IPS DF 4.7 (cell line): ENCODE measurements at regions not wholly inside any gene's neighbourhood (a gene's known extent, or its start where the extent isn't known, plus 50 kb on each side); places are given as distances from the start of the nearest gene placed in this dataset.

ENCODE experiments used
- DNase-seq: peaks from one replicate; pipeline ENCODE4 v3.0.0-alpha.2; 2013; ENCODE audit warnings: low spot score; ENCODE audit errors: extremely low read depth

DNA sequence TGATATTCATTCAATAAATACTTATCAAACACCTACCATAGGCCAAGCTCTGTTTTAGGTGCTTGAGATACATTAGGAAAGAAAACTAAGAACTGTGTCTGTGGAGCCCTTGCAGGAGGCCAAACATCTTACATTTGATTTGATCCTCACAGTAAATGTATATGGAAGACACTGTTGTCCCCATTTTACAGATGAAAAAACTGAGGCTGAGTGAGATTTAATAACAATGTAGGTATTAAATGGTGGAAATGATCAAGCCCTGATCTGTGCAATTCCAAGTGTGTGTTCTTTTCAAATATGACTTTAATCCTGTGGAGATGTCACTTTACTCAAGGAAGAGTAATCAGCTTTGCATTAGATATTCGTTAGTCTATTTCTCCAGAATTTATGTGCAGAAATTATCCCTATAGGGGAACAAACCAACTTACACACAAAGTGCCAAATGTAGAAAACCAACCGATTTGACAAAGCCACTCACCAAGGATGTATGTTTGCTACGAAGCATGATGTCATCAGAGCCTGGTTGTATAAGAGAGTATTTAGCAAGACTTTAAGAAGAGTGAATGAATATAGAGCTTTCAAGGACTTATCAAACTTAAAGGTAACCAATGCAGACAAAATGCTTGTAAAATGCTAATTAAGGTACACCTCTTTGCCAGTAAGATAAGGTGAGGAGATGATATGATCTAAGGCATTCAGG lies 153.9 kb upstream of the NFIB start:
- no peak for DNase-seq

- DNase-seq: no peak
These were observed 152.9 kb upstream of the NFIB start for GRCh38 chr9:14466828-14467227.

- no peak for DNase-seq
These were observed 152.5 kb upstream of the NFIB start for GRCh38 chr9:14466429-14466818.

GRCh38 chr9:14462950-14463349 lies 149.0 kb upstream of the NFIB start:
- DNase-seq: no peak

DNA sequence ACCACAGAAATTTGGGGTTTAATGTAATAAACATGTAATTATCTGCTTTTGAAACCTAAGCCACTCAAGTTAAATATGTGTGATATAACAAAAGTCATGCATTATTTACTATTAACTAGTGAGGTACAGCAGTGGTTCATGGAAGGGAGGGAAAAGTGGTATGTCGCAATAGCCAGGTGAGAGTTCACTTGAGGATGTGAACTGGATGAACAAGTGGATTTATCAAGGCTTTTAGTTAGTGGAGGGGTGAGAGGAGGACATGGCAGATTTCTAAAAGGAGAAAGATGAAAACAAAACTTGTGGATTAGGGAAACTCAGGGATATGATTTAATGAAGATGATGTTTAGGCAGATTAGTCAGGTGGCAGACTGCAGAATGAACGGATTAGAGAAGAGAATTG lies 141.3 kb upstream of the NFIB start:
- no peak for DNase-seq

GRCh38 chr9:14453286-14453685 lies 139.3 kb upstream of the NFIB start:
- DNase-seq: no peak

- no peak for DNase-seq
These were observed 138.6 kb upstream of the NFIB start for GRCh38 chr9:14452539-14452938.

GRCh38 chr9:14451949-14452348 lies 138.0 kb upstream of the NFIB start:
- DNase-seq: no peak

DNA sequence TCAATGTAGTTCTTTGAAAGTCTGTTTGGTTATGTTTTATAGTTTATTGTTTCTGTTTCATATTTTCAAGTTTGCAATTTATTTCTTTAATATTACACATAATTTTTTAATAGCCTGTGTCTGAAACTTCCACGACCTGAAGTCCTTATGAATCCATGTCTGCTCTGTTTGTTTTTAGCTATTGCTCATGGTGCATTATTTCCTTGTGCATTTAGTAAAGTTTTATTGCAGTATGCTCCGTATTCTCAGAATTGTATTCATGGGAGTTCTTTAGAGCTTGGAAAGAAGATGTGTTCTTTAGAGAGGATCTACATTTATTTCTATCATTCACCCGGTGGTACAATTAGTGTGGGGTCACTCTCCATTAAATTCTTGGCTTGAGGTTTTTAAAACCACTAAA lies 133.2 kb upstream of the NFIB start:
- no peak for DNase-seq

GRCh38 chr9:14445946-14446345 lies 132.0 kb upstream of the NFIB start:
- no peak for DNase-seq

- DNase-seq: no peak
These were observed 129.0 kb upstream of the NFIB start for GRCh38 chr9:14442956-14443355.

- DNase-seq: no peak
These were observed 128.2 kb upstream of the NFIB start for GRCh38 chr9:14441976-14442651.

DNA sequence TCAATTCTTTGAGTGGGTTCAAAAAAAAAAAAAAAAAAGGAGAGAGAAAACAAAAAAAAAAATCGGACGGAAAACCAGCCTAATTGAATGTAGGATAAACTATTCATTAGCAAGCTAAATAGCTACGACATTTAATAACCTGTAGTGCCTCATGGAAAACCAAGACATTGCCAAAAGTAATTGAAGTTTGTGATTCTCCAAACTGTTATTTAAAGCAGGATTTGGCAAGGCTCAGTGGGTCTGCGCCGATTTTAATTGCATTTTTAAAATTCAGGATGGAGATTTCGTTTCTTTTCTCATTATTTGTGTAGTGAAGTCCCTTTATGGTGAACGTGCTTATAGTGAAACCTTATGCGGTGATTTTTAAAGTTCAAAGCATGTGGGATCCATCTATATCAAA lies 127.2 kb upstream of the NFIB start:
- no peak for DNase-seq

DNA sequence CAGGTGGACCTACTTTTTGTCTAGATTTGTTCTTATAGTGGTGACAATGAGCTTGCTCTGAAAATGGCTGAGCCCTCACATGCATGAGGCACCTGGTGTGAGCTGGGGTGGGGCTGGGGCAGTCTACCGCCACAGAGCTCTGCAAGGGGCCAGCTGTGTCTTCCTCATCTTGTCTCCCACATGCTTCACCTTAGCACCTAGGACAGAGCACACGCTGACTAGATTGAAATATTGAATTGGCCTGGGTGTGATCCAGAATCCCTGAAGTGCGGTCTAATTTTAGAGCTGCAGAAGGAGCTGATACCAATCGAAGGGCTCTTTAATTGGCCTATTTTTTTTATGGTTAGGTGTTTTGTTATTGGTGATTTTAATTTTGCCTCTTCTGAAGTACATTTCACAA lies 126.1 kb upstream of the NFIB start:
- DNase-seq: no peak

- DNase-seq: no peak
These were observed 125.6 kb upstream of the NFIB start for GRCh38 chr9:14439555-14439954.

- no peak for DNase-seq
These were observed 124.5 kb upstream of the NFIB start for GRCh38 chr9:14438232-14439021.

DNA sequence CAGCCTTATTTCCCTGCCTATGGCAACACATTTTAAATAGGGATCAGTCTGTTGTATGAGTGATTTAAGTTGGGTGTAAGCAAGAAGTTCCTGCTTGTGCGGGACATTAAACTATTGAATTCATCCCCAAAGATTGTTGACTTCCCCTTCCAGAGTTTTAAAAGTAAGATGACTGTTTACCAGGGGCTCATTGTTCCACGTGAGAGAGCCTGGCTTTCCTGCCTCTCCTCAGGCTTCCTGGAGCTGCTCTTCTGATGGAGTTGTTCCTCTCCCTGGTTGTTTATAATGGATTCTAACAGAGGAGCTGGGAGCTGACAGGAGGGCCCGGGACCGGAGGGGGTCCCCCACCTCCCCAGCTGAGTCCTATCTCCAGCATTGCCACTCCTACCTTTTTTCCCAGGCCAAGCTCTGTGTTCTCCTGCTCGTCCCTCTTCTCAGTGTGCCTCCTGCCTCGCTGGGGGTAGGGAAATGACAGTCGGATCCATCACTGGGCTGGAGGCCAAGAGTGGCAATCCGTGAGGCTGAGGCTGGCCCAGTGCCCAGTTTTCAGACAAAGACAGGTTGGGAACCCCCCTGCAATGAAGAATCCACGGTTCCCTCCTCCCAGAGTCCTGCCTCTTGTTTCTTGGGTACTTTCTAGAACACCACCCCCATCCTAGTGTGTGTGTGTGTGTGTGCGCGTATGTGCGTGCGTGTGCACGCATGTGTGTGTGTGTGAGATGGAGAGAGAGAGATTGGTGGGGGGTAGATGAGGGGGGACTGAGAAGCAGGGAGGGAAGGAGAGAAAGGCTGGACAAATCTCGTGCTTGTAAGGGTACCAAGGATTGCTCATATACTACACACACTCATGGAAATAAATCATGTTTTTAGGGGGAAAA lies 123.7 kb upstream of the NFIB start:
- no peak for DNase-seq

- no peak for DNase-seq
These were observed 121.9 kb upstream of the NFIB start for GRCh38 chr9:14435871-14436270.

DNA sequence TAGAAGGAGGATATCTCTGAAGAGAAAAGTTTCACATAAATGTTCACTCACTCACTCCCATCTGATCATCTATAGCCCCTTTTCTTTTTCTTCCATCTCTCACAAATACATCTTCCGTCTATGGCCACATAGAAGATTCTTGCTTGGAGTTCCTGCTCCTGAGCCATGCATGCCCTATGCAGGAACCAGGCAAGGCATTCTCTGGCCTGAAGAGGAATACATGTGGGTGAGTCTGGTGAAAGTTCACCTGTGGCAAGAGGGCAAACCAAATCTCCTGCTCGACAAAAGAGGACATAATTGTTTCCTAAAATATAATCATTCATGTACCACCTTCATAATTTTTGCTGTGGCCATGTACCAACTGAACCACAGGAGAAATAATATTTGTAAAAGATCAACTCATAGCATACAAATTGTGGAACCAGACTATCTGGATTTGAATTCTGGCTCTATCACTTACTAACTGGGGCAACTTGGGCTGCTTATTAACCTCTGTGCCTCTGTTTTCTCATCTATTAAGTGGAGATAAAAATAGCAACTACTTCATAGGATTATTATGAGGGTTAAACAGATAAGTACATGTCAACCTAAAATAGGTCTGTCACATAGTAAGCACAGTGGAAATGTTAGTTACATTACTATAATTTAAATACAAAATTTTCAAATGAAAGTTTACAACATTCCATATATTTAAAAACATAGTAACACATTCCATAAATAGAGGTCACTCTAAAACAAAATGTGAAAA lies 121.2 kb upstream of the NFIB start:
- no peak for DNase-seq

DNA sequence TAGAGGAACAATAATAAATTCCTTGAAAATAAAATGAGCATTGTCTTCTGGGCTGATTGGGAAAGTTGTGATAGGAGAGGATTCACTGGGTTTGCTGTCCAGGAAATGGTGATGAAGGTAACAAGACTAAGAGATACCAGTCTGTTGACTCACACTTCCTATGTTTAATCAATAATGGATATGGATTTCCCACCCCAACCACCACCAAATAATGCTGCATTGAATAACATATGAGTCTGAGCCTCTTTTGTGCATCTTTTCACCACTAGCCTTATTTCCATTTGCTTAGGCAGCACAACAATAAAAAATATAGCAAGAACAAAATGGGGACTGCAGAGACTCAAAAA lies 120.2 kb upstream of the NFIB start:
- no peak for DNase-seq
